ENCODE measurements at regions not wholly inside any gene's neighbourhood (a gene's known extent, or its start where the extent isn't known, plus 50 kb on each side); places are given as distances from the start of the nearest gene placed in this dataset.
"Not testable (repeated sequence)": the region's sequence is repeated elsewhere in the genome, so short reads cannot be mapped to it uniquely, and the experiment has no call there.

DNA sequence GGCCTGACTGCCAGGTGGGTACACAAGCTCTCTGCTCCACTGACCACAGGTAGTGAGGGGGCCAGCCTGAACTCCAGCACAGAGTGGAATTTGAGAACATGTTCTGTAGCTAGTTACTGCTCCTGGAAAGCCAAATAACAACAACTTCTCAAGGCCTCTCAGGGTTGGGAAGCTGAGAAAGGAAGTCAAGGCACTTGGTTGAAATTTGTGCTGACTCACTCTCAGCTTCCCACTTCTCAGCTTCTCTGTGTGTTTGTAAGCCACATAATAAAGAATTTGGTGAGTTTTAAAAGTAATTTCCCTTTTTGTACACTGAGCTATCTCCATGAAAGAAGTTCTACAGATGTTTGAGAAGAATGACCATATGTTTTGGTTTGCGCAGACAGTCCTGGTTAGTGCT lies 234.9 kb downstream of the KTN1 start:
- Histone ChIP-seq H3K36me3 (ENCODE audit: control insufficient read depth, insufficient read depth, low read length) (no peaks in the 10 kb centered on the region), H3K9me3 (ENCODE audit: control insufficient read depth, insufficient read depth, low read length) (no peaks in the 10 kb centered on the region), H3K27me3 (ENCODE audit: control insufficient read depth, insufficient read depth, low read length) (no peaks in the 10 kb centered on the region), H3K4me1 (ENCODE audit: control insufficient read depth, insufficient read depth, low read length) (no peaks in the 10 kb centered on the region), H3K9ac (ENCODE audit: low read depth, low read length) (no peak overlapping the region), H3K4me3 (ENCODE audit: low read depth, low read length) (no peak overlapping the region)

DNA sequence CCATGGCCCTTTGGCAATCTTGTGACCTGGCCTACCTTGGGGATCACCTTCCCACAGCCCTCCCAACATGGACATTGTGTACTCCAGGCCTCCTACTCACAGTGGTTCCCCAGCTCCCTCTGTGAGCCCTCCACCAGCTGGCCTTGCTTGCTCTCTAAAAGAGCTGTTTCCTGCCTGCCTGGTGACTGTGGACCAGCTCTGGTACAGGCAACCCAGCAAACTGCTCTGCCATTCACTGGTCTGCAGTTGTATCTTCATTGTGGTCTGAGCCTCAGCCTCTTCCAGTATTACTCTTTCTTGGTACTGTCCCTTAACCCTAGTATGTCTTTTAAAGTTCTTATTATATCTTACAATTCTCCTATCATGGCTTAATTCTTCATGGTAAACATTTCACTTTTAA lies 236.2 kb downstream of the KTN1 start:
- no peak overlapping the region for H3K9ac ChIP-seq (ENCODE audit: low read depth, low read length)
- H3K4me3 ChIP-seq (ENCODE audit: low read depth, low read length): no peak overlapping the region
- H3K9me3 ChIP-seq (ENCODE audit: control insufficient read depth, insufficient read depth, low read length): no peaks in the 10 kb centered on the region

DNA sequence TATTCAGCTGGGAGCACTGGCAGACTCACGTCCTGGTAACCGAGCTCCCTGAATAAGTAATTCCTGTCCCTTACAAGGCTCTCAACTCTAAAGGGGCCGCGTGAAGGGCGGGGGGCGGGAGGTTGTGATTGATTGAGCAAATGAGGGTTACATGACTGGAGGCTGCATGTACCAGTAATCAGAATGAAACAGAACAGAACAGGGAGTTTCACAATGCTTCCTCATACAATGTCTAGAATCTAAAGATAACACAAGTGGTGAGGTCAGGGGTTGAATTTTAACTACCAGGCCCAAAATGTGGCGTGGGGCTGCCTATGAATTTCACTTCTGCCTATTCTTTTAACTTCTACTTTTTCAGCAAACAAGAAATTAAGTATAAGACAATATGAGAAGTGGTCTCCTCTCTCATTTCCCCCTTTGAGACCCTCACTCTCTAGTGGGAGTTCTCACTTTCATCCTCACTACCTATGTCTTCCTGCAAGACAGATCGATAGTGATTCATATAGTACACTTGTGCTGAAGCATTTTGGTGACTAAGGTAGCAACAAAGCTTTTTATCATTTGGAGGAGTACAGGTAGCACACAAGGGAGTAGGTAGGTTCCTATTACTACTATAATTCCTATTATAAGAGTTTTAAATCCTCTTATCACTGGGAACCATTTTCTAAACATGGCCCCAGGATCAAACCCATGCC lies 239.8 kb downstream of the KTN1 start:
- no peaks in the 10 kb centered on the region for H3K27me3 ChIP-seq (ENCODE audit: control insufficient read depth, insufficient read depth, low read length)
- H3K36me3 ChIP-seq (ENCODE audit: control insufficient read depth, insufficient read depth, low read length): no peaks in the 10 kb centered on the region
- no peak overlapping the region for H3K9ac ChIP-seq (ENCODE audit: low read depth, low read length)
- H3K4me3 ChIP-seq (ENCODE audit: low read depth, low read length): no peak overlapping the region
- H3K9me3 ChIP-seq (ENCODE audit: control insufficient read depth, insufficient read depth, low read length): no peaks in the 10 kb centered on the region
- H3K4me1 ChIP-seq (ENCODE audit: control insufficient read depth, insufficient read depth, low read length): no peaks in the 10 kb centered on the region

More for the DNA sequence above, 236.2 kb downstream of the KTN1 start:
- Histone ChIP-seq H3K36me3 (ENCODE audit: control insufficient read depth, insufficient read depth, low read length) (no peaks in the 10 kb centered on the region), H3K4me1 (ENCODE audit: control insufficient read depth, insufficient read depth, low read length) (no peaks in the 10 kb centered on the region), H3K27me3 (ENCODE audit: control insufficient read depth, insufficient read depth, low read length) (no peaks in the 10 kb centered on the region)

DNA sequence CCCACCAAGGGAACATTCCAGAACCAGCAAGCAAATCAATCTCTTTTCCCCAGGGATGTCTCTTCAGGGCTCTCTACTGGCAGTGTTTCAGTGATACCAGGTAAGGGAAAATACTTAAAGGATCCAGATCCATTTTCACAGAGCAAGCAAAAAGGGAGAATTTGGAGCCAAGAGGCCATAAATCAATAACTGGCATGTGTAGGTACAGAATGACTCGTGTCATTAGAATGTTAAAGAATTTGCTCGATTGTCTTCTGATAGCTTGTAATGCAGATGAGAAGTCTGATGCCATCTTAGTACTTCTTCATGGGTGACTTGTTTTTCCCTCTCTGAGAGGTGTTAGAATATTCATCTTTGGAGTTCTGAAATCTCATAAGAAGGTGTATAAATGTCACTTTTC lies 242.9 kb downstream of the KTN1 start:
- Histone ChIP-seq H3K36me3 (ENCODE audit: control insufficient read depth, insufficient read depth, low read length) (no peaks in the 10 kb centered on the region), H3K9ac (ENCODE audit: low read depth, low read length) (no peak overlapping the region), H3K27me3 (ENCODE audit: control insufficient read depth, insufficient read depth, low read length) (no peaks in the 10 kb centered on the region), H3K4me3 (ENCODE audit: low read depth, low read length) (no peak overlapping the region), H3K4me1 (ENCODE audit: control insufficient read depth, insufficient read depth, low read length) (no peaks in the 10 kb centered on the region), H3K9me3 (ENCODE audit: control insufficient read depth, insufficient read depth, low read length) (no peaks in the 10 kb centered on the region)

DNA sequence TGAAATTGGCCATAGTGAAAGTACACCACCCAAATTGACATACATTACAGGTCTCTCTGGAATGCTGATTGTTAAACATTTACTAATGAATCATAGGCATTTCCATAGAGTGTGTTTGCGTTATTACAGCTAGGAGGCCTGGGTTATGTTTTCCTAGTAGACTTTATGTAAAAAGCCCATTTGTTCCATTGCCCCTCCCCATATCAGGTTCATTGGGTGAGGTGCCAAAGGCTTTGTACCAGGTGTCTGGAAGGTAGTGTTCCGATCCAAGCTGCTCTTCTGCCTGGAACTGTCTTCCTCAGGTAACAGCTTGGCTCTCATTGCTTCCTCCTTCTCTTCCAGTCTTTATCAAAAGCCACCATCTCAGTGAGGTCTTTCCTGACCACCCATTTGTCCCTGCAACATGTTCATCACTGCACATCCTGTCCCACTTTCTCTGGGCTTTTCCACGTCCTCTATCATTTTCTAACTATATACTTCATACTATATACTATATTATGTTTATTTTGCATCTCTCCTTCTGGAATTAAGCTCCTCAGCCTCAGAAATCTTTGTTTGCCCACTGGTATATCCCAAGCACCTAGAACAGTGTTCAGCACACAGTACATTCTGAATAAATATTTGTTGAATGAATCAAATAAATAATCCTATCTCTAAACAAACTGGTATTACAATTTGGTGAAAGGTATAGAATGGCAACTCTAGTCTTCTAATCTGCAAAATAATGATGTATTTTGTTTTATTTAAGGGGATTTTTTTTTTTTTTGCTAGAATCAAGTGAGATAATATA lies 252.3 kb downstream of the KTN1 start:
- no peak overlapping the region for H3K9ac ChIP-seq (ENCODE audit: low read depth, low read length)
- no peak overlapping the region for H3K4me3 ChIP-seq (ENCODE audit: low read depth, low read length)
- H3K27me3 ChIP-seq (ENCODE audit: control insufficient read depth, insufficient read depth, low read length): no peaks in the 10 kb centered on the region
- no peaks in the 10 kb centered on the region for H3K4me1 ChIP-seq (ENCODE audit: control insufficient read depth, insufficient read depth, low read length)
- H3K9me3 ChIP-seq (ENCODE audit: control insufficient read depth, insufficient read depth, low read length): no peaks in the 10 kb centered on the region
- H3K36me3 ChIP-seq (ENCODE audit: control insufficient read depth, insufficient read depth, low read length): no peaks in the 10 kb centered on the region

DNA sequence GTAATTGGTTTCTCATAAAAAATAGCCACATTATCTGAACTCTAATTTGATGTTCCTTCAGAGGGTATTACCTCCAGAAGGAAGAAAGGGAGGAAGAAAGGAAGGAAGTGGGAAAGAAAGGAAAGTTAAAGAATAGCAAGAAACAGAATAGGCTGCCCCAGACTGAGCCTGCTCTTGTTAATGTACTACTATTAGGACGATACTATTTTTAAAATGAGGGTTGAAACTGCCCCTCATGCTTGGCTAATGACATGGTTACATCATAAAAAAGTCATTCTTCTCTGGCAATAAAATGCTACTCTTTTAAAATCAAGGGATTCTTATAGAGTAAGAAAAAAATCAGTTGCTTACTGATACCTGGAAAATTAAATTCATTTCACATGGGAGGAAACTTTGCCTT lies 253.0 kb downstream of the KTN1 start:
- no peaks in the 10 kb centered on the region for H3K9me3 ChIP-seq (ENCODE audit: control insufficient read depth, insufficient read depth, low read length)
- H3K27me3 ChIP-seq (ENCODE audit: control insufficient read depth, insufficient read depth, low read length): no peaks in the 10 kb centered on the region
- no peak overlapping the region for H3K9ac ChIP-seq (ENCODE audit: low read depth, low read length)
- no peak overlapping the region for H3K4me3 ChIP-seq (ENCODE audit: low read depth, low read length)
- H3K36me3 ChIP-seq (ENCODE audit: control insufficient read depth, insufficient read depth, low read length): no peaks in the 10 kb centered on the region
- H3K4me1 ChIP-seq (ENCODE audit: control insufficient read depth, insufficient read depth, low read length): no peaks in the 10 kb centered on the region

DNA sequence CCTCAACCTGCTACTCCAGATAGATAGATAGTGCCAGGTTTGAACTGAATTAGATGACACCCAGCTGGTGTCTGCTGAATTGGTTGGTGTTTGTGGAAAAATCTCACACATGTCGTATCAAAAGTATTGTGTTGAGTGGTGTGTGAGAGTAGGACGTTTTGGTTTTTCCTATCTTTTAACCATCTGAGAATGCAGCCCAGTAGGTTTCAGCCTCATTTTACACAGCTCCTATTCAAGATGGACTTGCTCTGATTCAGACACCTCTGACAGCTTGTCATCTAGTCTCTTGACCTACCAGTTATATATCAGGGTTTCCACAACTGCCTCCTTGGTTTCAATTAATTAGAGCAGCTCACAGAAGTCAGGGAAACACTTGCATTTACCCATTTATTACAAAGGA lies 254.4 kb downstream of the KTN1 start:
- H3K9ac ChIP-seq (ENCODE audit: low read depth, low read length): no peak overlapping the region
- no peak overlapping the region for H3K4me3 ChIP-seq (ENCODE audit: low read depth, low read length)
- no peaks in the 10 kb centered on the region for H3K36me3 ChIP-seq (ENCODE audit: control insufficient read depth, insufficient read depth, low read length)
- H3K27me3 ChIP-seq (ENCODE audit: control insufficient read depth, insufficient read depth, low read length): no peaks in the 10 kb centered on the region
- H3K9me3 ChIP-seq (ENCODE audit: control insufficient read depth, insufficient read depth, low read length): no peaks in the 10 kb centered on the region
- H3K4me1 ChIP-seq (ENCODE audit: control insufficient read depth, insufficient read depth, low read length): no peaks in the 10 kb centered on the region

DNA sequence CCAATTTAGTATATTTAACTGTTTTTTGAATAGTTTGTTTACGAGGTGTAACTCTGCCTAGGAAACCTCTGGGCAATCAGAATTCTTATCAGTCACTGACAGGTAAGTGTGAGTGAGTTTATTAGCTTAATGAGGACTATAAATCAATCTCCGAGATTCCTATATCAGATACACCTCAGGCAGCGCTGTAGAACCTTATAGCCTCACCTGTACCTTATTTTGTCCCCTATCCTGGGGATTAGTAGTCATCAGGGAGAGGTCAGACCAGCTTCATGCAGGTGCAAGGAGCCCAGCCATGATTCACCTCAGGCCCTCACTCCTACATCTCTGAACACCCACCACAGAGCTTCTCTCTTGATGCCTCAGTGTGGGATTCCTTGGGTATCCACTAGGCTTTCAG lies 256.0 kb downstream of the KTN1 start:
- no peak overlapping the region for H3K9ac ChIP-seq (ENCODE audit: low read depth, low read length)

DNA sequence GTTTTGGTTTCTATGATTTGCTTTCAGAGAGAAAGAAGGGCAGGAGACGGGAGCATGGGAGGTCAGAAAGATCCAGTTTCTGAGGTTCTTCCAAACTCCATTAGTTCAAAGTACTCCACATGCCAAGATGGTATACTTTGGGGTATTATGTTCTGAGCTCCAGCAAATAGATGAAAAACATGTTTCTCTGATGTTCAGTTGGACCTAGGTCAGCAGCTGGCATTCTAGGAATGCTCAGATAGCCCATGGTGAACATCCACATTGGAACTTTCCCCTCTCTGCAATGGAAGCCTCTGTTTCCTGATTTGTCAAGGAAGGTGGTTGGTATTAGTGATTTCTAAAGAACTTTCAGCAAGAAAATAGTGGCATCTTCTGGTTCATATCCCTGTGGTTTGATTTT lies 257.5 kb downstream of the KTN1 start:
- Histone ChIP-seq H3K4me1 (ENCODE audit: control insufficient read depth, insufficient read depth, low read length) (no peaks in the 10 kb centered on the region), H3K9me3 (ENCODE audit: control insufficient read depth, insufficient read depth, low read length) (no peaks in the 10 kb centered on the region), H3K9ac (ENCODE audit: low read depth, low read length) (no peak overlapping the region), H3K4me3 (ENCODE audit: low read depth, low read length) (no peak overlapping the region), H3K27me3 (ENCODE audit: control insufficient read depth, insufficient read depth, low read length) (no peaks in the 10 kb centered on the region), H3K36me3 (ENCODE audit: control insufficient read depth, insufficient read depth, low read length) (no peaks in the 10 kb centered on the region)

More for the DNA sequence above, 256.0 kb downstream of the KTN1 start:
- Histone ChIP-seq H3K36me3 (ENCODE audit: control insufficient read depth, insufficient read depth, low read length) (no peaks in the 10 kb centered on the region), H3K4me1 (ENCODE audit: control insufficient read depth, insufficient read depth, low read length) (no peaks in the 10 kb centered on the region), H3K9me3 (ENCODE audit: control insufficient read depth, insufficient read depth, low read length) (no peaks in the 10 kb centered on the region), H3K27me3 (ENCODE audit: control insufficient read depth, insufficient read depth, low read length) (no peaks in the 10 kb centered on the region), H3K4me3 (ENCODE audit: low read depth, low read length) (no peak overlapping the region)

DNA sequence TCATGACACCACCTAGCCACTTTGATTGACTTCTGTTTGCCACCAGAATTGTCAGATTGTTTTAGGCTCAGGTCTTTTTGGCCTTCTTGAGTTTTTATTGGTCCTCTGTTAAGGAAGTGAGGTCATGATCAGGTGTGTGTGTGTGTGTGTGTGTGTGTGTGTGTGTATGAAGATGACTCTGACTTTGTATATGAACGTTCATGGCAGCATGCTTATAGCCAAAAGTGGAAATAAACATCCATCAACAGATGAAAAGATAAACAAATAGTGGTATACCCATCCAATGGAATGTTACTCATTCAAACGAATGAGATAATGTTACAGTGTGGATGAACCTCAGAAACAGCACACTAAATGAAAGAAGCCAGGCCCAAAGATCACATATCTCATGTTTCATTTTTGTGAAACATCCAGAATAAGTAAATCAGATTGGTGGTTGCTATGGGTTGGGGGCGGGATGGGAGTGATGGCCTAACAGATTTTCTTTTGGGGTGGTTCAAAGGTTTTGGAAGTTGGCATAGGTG lies 258.6 kb downstream of the KTN1 start:
- Histone ChIP-seq H3K9ac (ENCODE audit: low read depth, low read length) (no peak overlapping the region), H3K27me3 (ENCODE audit: control insufficient read depth, insufficient read depth, low read length) (no peaks in the 10 kb centered on the region), H3K9me3 (ENCODE audit: control insufficient read depth, insufficient read depth, low read length) (no peaks in the 10 kb centered on the region), H3K36me3 (ENCODE audit: control insufficient read depth, insufficient read depth, low read length) (no peaks in the 10 kb centered on the region), H3K4me1 (ENCODE audit: control insufficient read depth, insufficient read depth, low read length) (no peaks in the 10 kb centered on the region), H3K4me3 (ENCODE audit: low read depth, low read length) (no peak overlapping the region)

DNA sequence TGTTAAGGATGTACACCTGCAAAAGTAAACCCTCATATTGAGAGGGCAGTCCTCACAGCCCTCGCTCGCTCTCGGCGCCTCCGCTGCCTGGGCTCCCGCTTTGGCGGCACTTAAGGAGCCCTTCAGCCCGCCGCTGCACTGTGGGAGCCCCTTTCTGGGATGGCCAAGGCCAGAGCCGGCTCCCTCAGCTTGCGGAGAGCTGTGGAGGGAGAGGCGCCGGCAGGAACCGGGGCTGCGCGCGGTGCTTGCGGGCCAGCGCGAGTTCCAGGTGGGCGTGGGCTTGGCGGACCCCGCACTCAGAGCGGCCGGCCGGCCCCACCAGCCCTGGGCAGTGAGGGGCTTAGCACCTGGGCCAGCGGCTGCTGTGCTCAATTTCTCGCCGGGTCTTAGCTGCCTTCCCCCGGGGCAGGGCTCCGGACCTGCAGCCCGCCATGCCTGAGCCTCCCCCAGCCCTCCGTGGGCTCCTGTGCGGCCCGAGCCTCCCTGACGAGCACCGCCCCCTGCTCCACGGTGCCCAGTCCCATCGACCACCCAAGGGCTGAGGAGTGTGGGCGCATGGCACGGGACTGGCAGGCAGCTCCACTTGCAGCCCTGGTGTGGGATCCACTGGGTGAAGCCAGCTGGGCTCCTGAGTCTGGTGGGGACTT lies 259.4 kb downstream of the KTN1 start:
- not testable (repeated sequence) for H3K9me3 ChIP-seq (ENCODE audit: control insufficient read depth, insufficient read depth, low read length); H3K4me1 ChIP-seq (ENCODE audit: control insufficient read depth, insufficient read depth, low read length); H3K36me3 ChIP-seq (ENCODE audit: control insufficient read depth, insufficient read depth, low read length); H3K9ac ChIP-seq (ENCODE audit: low read depth, low read length); H3K4me3 ChIP-seq (ENCODE audit: low read depth, low read length); H3K27me3 ChIP-seq (ENCODE audit: control insufficient read depth, insufficient read depth, low read length)

DNA sequence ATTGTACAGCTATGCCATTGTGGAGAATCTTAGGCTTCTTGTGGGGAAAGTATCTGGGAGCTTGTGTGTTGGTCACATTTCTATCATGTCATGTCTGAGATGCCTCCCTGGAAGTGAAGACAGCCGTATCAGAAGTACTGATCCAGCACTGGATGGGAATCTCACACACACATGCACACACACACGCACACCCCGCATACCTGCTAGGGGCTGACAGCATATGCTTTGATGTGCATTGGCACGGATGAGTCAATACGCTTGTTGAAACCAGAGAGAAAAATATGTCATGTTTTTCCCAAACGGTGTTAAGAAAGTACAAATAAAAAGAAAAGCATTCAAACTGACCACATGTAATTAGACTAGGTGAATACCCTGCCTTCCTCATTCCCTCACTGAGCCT lies 260.8 kb downstream of the KTN1 start:
- H3K4me3 ChIP-seq (ENCODE audit: low read depth, low read length): no peak overlapping the region

More for the DNA sequence above, 260.8 kb downstream of the KTN1 start:
- Histone ChIP-seq H3K27me3 (ENCODE audit: control insufficient read depth, insufficient read depth, low read length) (no peaks in the 10 kb centered on the region), H3K9me3 (ENCODE audit: control insufficient read depth, insufficient read depth, low read length) (no peaks in the 10 kb centered on the region), H3K9ac (ENCODE audit: low read depth, low read length) (no peak overlapping the region), H3K4me1 (ENCODE audit: control insufficient read depth, insufficient read depth, low read length) (no peaks in the 10 kb centered on the region), H3K36me3 (ENCODE audit: control insufficient read depth, insufficient read depth, low read length) (no peaks in the 10 kb centered on the region)

All from iPS-15b (cell line).